ENCODE measurements at regions not wholly inside any gene's neighbourhood (a gene's known extent, or its start where the extent isn't known, plus 50 kb on each side); places are given as distances from the start of the nearest gene placed in this dataset.

- TF ChIP-seq CTCF (IDR thresholded peaks at IDR 0.05) (no peak), POLR2A (IDR thresholded peaks at IDR 0.05) (no peak)
These were observed 993.5 kb upstream of the SEMA6A start for GRCh38 chr5:117568126-117568525.
